Femur (tissue), 1 donor: ENCODE measurements at regions not wholly inside any gene's neighbourhood (a gene's known extent, or its start where the extent isn't known, plus 50 kb on each side); places are given as distances from the start of the nearest gene placed in this dataset.
A peak's percentile ranks its signal among the peaks of the same experiment; 100 is the strongest.
"Not testable (repeated sequence)": the region's sequence is repeated elsewhere in the genome, so short reads cannot be mapped to it uniquely, and the experiment has no call there.

Experiments used
- DNase-seq: peaks from one replicate; pipeline ENCODE4 v3.0.0-alpha.2; 2017

GRCh38 chr6:135555550-135555949, 58.0 kb upstream of the AHI1 start:
- DNase-seq = no peak

- DNase-seq = no peak
These were observed 60.0 kb upstream of the AHI1 start for GRCh38 chr6:135557582-135557981.

- not testable (repeated sequence) for DNase-seq
These were observed 68.1 kb upstream of the AHI1 start for GRCh38 chr6:135565605-135566004.

GRCh38 chr6:135566311-135567068, 69.0 kb upstream of the AHI1 start:
- no peak for DNase-seq

- no peak for DNase-seq
These were observed 70.0 kb upstream of the AHI1 start for GRCh38 chr6:135567375-135568083.

- peak; percentile 51 for DNase-seq
These were observed 70.8 kb upstream of the AHI1 start for GRCh38 chr6:135568379-135568778.

GRCh38 chr6:135572051-135572450, 74.5 kb upstream of the AHI1 start:
- DNase-seq = no peak

GRCh38 chr6:135575629-135576028, 78.1 kb upstream of the AHI1 start:
- DNase-seq = no peak

GRCh38 chr6:135576055-135576454, 78.5 kb upstream of the AHI1 start:
- DNase-seq = no peak

- DNase-seq = no peak
These were observed 79.6 kb upstream of the AHI1 start for GRCh38 chr6:135577059-135577538.

- no peak for DNase-seq
These were observed 81.4 kb upstream of the AHI1 start for GRCh38 chr6:135578976-135579375.

GRCh38 chr6:135581211-135581610, 83.7 kb upstream of the AHI1 start:
- no peak for DNase-seq

GRCh38 chr6:135583256-135583761, 85.8 kb upstream of the AHI1 start:
- DNase-seq = no peak

GRCh38 chr6:135586388-135586787, 88.8 kb upstream of the AHI1 start:
- DNase-seq = no peak

- DNase-seq = no peak
These were observed 89.3 kb upstream of the AHI1 start for GRCh38 chr6:135586844-135587243.

GRCh38 chr6:135592276-135592675, 94.7 kb upstream of the AHI1 start:
- DNase-seq = no peak

- no peak for DNase-seq
These were observed 96.5 kb upstream of the AHI1 start for GRCh38 chr6:135594000-135594399.

- DNase-seq = no peak
These were observed 102.7 kb upstream of the AHI1 start for GRCh38 chr6:135600086-135600702.

- DNase-seq = no peak
These were observed 103.4 kb upstream of the AHI1 start for GRCh38 chr6:135600931-135601330.

GRCh38 chr6:135601857-135602256, 104.3 kb upstream of the AHI1 start:
- DNase-seq = no peak

GRCh38 chr6:135603249-135603648, 105.7 kb upstream of the AHI1 start:
- no peak for DNase-seq

GRCh38 chr6:135604035-135604860, 106.7 kb upstream of the AHI1 start:
- peak; percentile 51 for DNase-seq
